GM06990 (cell line): ENCODE measurements at regions not wholly inside any gene's neighbourhood (a gene's known extent, or its start where the extent isn't known, plus 50 kb on each side); places are given as distances from the start of the nearest gene placed in this dataset.

Source experiments
- DNase-seq: peaks from one replicate; pipeline ENCODE4 v3.0.0-alpha.2; 2011; ENCODE audit not compliant: insufficient read length; ENCODE audit errors: extremely low read depth
- H3K27me3 ChIP-seq: replicated peaks from 2 replicates; pipeline ENCODE4 v1.6.0; 2011; ENCODE audit warnings: low read length; ENCODE audit not compliant: control insufficient read depth, insufficient read depth
- H3K36me3 ChIP-seq: 2 replicates; pipeline ENCODE4 v1.5.1; 2011; ENCODE audit warnings: low read length; ENCODE audit not compliant: control insufficient read depth, insufficient read depth
- H3K4me3 ChIP-seq: replicated peaks from 2 replicates; pipeline ENCODE4 v1.5.1; 2011; ENCODE audit warnings: low read depth, mild to moderate bottlenecking, control low read depth, low read length
- TF ChIP-seq, protein P1 (sequence below): IDR thresholded peaks from 2 replicates; pipeline ENCODE4 v1.5.1; 2011; ENCODE audit warnings: low read length, control low read depth, mild to moderate bottlenecking, inconsistent platforms; ENCODE audit not compliant: insufficient read depth, poor library complexity, severe bottlenecking

DNA sequence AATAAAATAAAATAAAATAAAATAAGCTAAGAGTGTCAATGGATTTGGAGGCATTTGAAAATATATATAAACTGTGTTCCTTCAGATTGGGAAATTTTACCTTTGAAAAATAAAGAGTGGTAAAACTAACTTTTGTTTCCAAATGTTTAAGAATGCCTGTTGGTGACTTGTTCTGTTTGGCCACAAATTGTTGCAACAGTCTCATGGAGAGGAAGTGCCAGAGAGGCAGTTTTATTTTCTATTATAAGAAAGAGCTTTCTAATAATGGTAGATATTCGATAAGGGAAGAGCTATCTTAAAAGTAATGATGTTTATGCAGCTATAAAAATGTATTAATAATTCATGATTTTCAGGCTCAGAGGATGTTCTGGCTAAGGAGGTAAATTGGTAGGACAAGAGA is 68.8 kb upstream of the MDGA2 start:
- TF ChIP-seq, protein P1, sequence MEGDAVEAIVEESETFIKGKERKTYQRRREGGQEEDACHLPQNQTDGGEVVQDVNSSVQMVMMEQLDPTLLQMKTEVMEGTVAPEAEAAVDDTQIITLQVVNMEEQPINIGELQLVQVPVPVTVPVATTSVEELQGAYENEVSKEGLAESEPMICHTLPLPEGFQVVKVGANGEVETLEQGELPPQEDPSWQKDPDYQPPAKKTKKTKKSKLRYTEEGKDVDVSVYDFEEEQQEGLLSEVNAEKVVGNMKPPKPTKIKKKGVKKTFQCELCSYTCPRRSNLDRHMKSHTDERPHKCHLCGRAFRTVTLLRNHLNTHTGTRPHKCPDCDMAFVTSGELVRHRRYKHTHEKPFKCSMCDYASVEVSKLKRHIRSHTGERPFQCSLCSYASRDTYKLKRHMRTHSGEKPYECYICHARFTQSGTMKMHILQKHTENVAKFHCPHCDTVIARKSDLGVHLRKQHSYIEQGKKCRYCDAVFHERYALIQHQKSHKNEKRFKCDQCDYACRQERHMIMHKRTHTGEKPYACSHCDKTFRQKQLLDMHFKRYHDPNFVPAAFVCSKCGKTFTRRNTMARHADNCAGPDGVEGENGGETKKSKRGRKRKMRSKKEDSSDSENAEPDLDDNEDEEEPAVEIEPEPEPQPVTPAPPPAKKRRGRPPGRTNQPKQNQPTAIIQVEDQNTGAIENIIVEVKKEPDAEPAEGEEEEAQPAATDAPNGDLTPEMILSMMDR = no peak
- no peak overlapping the region for H3K4me3 ChIP-seq
- no peak for DNase-seq
- H3K27me3 ChIP-seq = no peaks in the 10 kb centered on the region
- H3K36me3 ChIP-seq = no peaks in the 10 kb centered on the region

DNA sequence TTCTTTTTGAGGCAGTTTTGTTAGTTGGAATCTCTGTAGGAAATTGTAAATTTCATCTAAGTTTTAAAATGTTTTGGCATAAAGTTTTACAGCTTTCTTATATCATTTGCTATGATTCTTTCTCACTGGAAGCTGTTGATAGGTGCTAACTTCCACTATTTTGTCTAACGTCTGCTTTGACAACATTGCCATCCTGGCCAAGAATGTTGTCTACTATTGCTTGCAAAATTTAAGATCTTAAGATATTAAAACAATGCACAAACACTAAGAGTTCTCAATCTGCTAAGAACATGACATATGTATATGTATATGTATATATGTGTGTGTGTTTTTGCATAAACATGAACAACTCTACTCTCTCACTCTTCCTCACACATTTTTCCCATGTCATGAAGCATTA is 64.1 kb upstream of the MDGA2 start:
- no peak overlapping the region for H3K4me3 ChIP-seq
- no peak for DNase-seq
- no peaks in the 10 kb centered on the region for H3K27me3 ChIP-seq
- no peaks in the 10 kb centered on the region for H3K36me3 ChIP-seq
- TF ChIP-seq, protein P1 = no peak

DNA sequence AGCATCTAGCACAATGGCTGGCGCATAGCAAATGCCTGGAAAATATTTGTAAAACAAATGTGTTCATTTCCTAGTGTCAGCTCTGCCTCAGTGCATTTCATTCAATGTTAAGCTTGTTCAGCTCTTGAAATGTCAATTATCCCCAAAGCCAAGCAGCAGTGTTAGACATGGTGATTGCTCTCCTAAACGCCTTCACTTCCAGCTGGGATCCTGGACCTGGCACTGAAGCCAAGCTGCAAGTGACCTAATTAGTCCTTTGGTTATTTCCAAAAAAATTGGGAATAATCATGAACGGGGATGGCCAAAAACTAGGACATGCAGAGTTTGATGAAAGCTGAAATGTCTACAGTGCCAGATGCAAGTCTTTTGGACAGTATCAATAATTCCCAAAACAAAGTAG is 54.9 kb upstream of the MDGA2 start:
- H3K36me3 ChIP-seq = no peaks in the 10 kb centered on the region
- no peaks in the 10 kb centered on the region for H3K27me3 ChIP-seq
- no peak overlapping the region for H3K4me3 ChIP-seq
- no peak for DNase-seq
- TF ChIP-seq, protein P1 = no peak
